SK-N-SH (cell line): ENCODE measurements at regions not wholly inside any gene's neighbourhood (a gene's known extent, or its start where the extent isn't known, plus 50 kb on each side); places are given as distances from the start of the nearest gene placed in this dataset.
"Not testable (repeated sequence)": the region's sequence is repeated elsewhere in the genome, so short reads cannot be mapped to it uniquely, and the experiment has no call there.

Experiments used
- MXI1 ChIP-seq: IDR thresholded peaks from 2 replicates; pipeline ENCODE4 v1.6.1; 2012; ENCODE audit warnings: mild to moderate bottlenecking, low read depth, low read length, improper control_type of control experiment
- NRF1 ChIP-seq: IDR thresholded peaks from 2 replicates; pipeline ENCODE4 v1.6.1; 2012; ENCODE audit warnings: low read depth, mild to moderate bottlenecking, low read length
- POLR2AphosphoS5 ChIP-seq: IDR thresholded peaks from 2 replicates; pipeline ENCODE4 v1.6.1; 2012; ENCODE audit warnings: low read depth, low read length

DNA sequence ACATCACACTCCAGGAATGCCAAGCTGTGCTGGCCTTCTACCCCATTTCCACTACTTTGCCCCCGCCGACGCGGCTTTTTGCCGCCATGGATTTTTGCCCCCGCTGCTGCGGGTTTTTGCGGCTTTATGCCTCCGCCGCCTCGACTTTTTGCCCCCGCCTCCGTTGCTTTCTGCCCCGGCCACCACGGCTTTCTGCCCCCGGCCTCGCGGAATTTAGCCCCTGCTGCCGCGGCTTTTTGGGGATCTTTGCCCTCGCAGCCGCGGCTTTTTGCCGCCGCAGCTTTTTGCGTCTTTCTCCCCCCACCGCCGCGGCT is 2750.4 kb downstream of the RPIA start:
- not testable (repeated sequence) for TF ChIP-seq NRF1, MXI1, POLR2AphosphoS5
